ENCODE measurements at regions not wholly inside any gene's neighbourhood (a gene's known extent, or its start where the extent isn't known, plus 50 kb on each side); places are given as distances from the start of the nearest gene placed in this dataset.

- TF ChIP-seq JUND (IDR thresholded peaks at IDR 0.05): no peak
- TF ChIP-seq ATF3 (IDR thresholded peaks at IDR 0.05): no peak
- no peak for TF ChIP-seq HNF4A (conservative IDR thresholded peaks at IDR 0.05)
- TF ChIP-seq ZBTB33 (IDR thresholded peaks at IDR 0.05): no peak
- TF ChIP-seq FOXA2 (IDR thresholded peaks at IDR 0.05): no peak
- no peak for TF ChIP-seq SP1 (IDR thresholded peaks at IDR 0.05)
- TF ChIP-seq MAX (IDR thresholded peaks at IDR 0.05): no peak
- TF ChIP-seq TAF1 (conservative IDR thresholded peaks at IDR 0.05): no peak
- TF ChIP-seq REST (IDR thresholded peaks at IDR 0.05): no peak
- no peak for TF ChIP-seq GABPA (IDR thresholded peaks at IDR 0.05 in 1 of 2, conservative IDR thresholded peaks at IDR 0.05 in 1 of 2)
- no peak for TF ChIP-seq CTCF (IDR thresholded peaks at IDR 0.05; ENCODE audit: low read depth, low read length, missing input control)
- TF ChIP-seq FOXA1 (IDR thresholded peaks at IDR 0.05): no peak
- no peak overlapping the region for H3K4me3 ChIP-seq (ENCODE audit: low read depth in 1 of 3, low read length in 3 of 3)
- no peak overlapping the region for H3K27ac ChIP-seq (ENCODE audit: low read depth in 1 of 2, low read length in 2 of 2)
- WGBS: over 99% methylated on average over 3 of the region's 3 CpGs
- H3K27me3 ChIP-seq (ENCODE audit: control insufficient read depth in 4 of 4, insufficient read depth in 4 of 4, low read length in 3 of 4): no peaks in the 10 kb centered on the region
- no peaks in the 10 kb centered on the region for H3K36me3 ChIP-seq (ENCODE audit: control insufficient read depth in 4 of 4, insufficient read depth in 3 of 4, low read depth in 1 of 4, low read length in 3 of 4)
- H3K9me3 ChIP-seq (ENCODE audit: control insufficient read depth in 4 of 4, low read length in 3 of 4): no peaks in the 10 kb centered on the region
- no peak for DNase-seq (ENCODE audit: low spot score)
- H3K4me1 ChIP-seq (ENCODE audit: control insufficient read depth in 4 of 4, insufficient read depth in 4 of 4, low read length in 3 of 4): peaks cover 0 to 11% (median 6%) of the 10 kb centered on the region in 4 donors
- no peak overlapping the region for H3K9ac ChIP-seq (ENCODE audit: low read depth in 1 of 2, low read length in 2 of 2)
These were observed 62.1 kb upstream of the SHH start for GRCh38 chr7:155874411-155874810.

- no peak for TF ChIP-seq REST (IDR thresholded peaks at IDR 0.05)
- no peak for TF ChIP-seq EGR1 (IDR thresholded peaks at IDR 0.05; ENCODE audit: low read depth in 2 of 2)
- no peak for TF ChIP-seq ATF3 (IDR thresholded peaks at IDR 0.05)
- TF ChIP-seq HNF4G (IDR thresholded peaks at IDR 0.05): no peak
- no peak for TF ChIP-seq CTCF (IDR thresholded peaks at IDR 0.05; ENCODE audit: low read depth, low read length, missing input control)
- TF ChIP-seq JUND (IDR thresholded peaks at IDR 0.05): no peak
- no peak for TF ChIP-seq FOXA2 (IDR thresholded peaks at IDR 0.05)
- no peak for TF ChIP-seq RXRA (IDR thresholded peaks at IDR 0.05)
- no peak for TF ChIP-seq NR2F2 (IDR thresholded peaks at IDR 0.05)
- TF ChIP-seq SP1 (IDR thresholded peaks at IDR 0.05): no peak
- TF ChIP-seq GABPA (IDR thresholded peaks at IDR 0.05 in 1 of 2, conservative IDR thresholded peaks at IDR 0.05 in 1 of 2): no peak
- TF ChIP-seq MAX (IDR thresholded peaks at IDR 0.05): no peak
- TF ChIP-seq YY1 (IDR thresholded peaks at IDR 0.05): no peak
- TF ChIP-seq FOXA1 (IDR thresholded peaks at IDR 0.05): no peak
- TF ChIP-seq TAF1 (conservative IDR thresholded peaks at IDR 0.05): no peak
- no peak for DNase-seq (ENCODE audit: low spot score)
- Histone ChIP-seq H3K36me3 (ENCODE audit: control insufficient read depth in 4 of 4, insufficient read depth in 3 of 4, low read depth in 1 of 4, low read length in 3 of 4) (no peaks in the 10 kb centered on the region), H3K4me3 (ENCODE audit: low read depth in 1 of 3, low read length in 3 of 3) (no peak overlapping the region), H3K9ac (ENCODE audit: low read depth in 1 of 2, low read length in 2 of 2) (no peak overlapping the region), H3K27ac (ENCODE audit: low read depth in 1 of 2, low read length in 2 of 2) (no peak overlapping the region), H3K9me3 (ENCODE audit: control insufficient read depth in 4 of 4, low read length in 3 of 4) (no peaks in the 10 kb centered on the region), H3K27me3 (ENCODE audit: control insufficient read depth in 4 of 4, insufficient read depth in 4 of 4, low read length in 3 of 4) (no peaks in the 10 kb centered on the region), H3K4me1 (ENCODE audit: control insufficient read depth in 4 of 4, insufficient read depth in 4 of 4, low read length in 3 of 4) (peaks cover 0 to 11% (median 6%) of the 10 kb centered on the region in 4 donors)
- WGBS: 90% methylated on average over 6 of the region's 6 CpGs
These were observed 61.7 kb upstream of the SHH start for GRCh38 chr7:155874010-155874409.
